Stimulated activated CD4-positive, alpha-beta T cell treated with anti-CD3 and anti-CD28 coated beads, Interleukin-4, amount 100 ng/mL, for 48 hours (primary cell): ENCODE measurements at regions not wholly inside any gene's neighbourhood (a gene's known extent, or its start where the extent isn't known, plus 50 kb on each side); places are given as distances from the start of the nearest gene placed in this dataset.

ENCODE experiments used
- DNase-seq, 2 donors: peaks; one replicate each; pipeline ENCODE4 v3.0.0-alpha.2; 2020; ENCODE audit warnings: low read depth in 2 of 2

GRCh38 chr13:106173346-106173745 lies 362.1 kb downstream of the EFNB2 start:
- DNase-seq, result no peak

GRCh38 chr13:106172176-106172905 lies 363.1 kb downstream of the EFNB2 start:
- no peak for DNase-seq

- DNase-seq, result no peak
Measured at GRCh38 chr13:106163426-106163825, 372.0 kb downstream of the EFNB2 start.

GRCh38 chr13:106161146-106161545 lies 374.3 kb downstream of the EFNB2 start:
- DNase-seq, result no peak

- no peak for DNase-seq
Measured at GRCh38 chr13:106159295-106160195, 375.9 kb downstream of the EFNB2 start.

GRCh38 chr13:106156468-106156867 lies 379.0 kb downstream of the EFNB2 start:
- DNase-seq, result no peak

GRCh38 chr13:106155411-106155810 lies 380.1 kb downstream of the EFNB2 start:
- no peak for DNase-seq

- DNase-seq, result no peak
Measured at GRCh38 chr13:106153876-106154275, 381.6 kb downstream of the EFNB2 start.

- DNase-seq, result no peak
Measured at GRCh38 chr13:106153041-106153440, 382.4 kb downstream of the EFNB2 start.

- no peak for DNase-seq
Measured at GRCh38 chr13:106152047-106152446, 383.4 kb downstream of the EFNB2 start.

GRCh38 chr13:106151056-106151699 lies 384.3 kb downstream of the EFNB2 start:
- DNase-seq, result no peak

- DNase-seq, result no peak
Measured at GRCh38 chr13:106145997-106146864, 389.2 kb downstream of the EFNB2 start.

GRCh38 chr13:106145070-106145469 lies 390.4 kb downstream of the EFNB2 start:
- DNase-seq, result no peak

GRCh38 chr13:106143930-106144709 lies 391.3 kb downstream of the EFNB2 start:
- no peak for DNase-seq

GRCh38 chr13:106143392-106143791 lies 392.1 kb downstream of the EFNB2 start:
- no peak for DNase-seq

- no peak for DNase-seq
Measured at GRCh38 chr13:106140476-106140875, 395.0 kb downstream of the EFNB2 start.

GRCh38 chr13:106139942-106140341 lies 395.5 kb downstream of the EFNB2 start:
- no peak for DNase-seq

- DNase-seq, result no peak
Measured at GRCh38 chr13:106139377-106139776, 396.1 kb downstream of the EFNB2 start.

- DNase-seq, result no peak
Measured at GRCh38 chr13:106138620-106139019, 396.8 kb downstream of the EFNB2 start.

GRCh38 chr13:106133025-106133424 lies 402.4 kb downstream of the EFNB2 start:
- DNase-seq, result no peak

GRCh38 chr13:106132216-106132615 lies 403.2 kb downstream of the EFNB2 start:
- no peak for DNase-seq
